Ishikawa (cell line): ENCODE measurements at regions not wholly inside any gene's neighbourhood (a gene's known extent, or its start where the extent isn't known, plus 50 kb on each side); places are given as distances from the start of the nearest gene placed in this dataset.

Experiments used
- CREB1 ChIP-seq: IDR thresholded peaks from 2 replicates; pipeline ENCODE4 v1.6.1; 2012; ENCODE audit warnings: low read depth
- EGR1 ChIP-seq: IDR thresholded peaks from 2 replicates; pipeline ENCODE4 v1.6.1; 2012
- EP300 ChIP-seq: IDR thresholded peaks from 2 replicates; pipeline ENCODE4 v1.6.1; 2012; ENCODE audit warnings: borderline replicate concordance
- FOXM1 ChIP-seq: IDR thresholded peaks from 2 replicates; pipeline ENCODE4 v1.6.1; 2012; ENCODE audit warnings: low read depth, borderline replicate concordance
- TAF1 ChIP-seq: IDR thresholded peaks from 2 replicates; pipeline ENCODE4 v1.6.1; 2012; ENCODE audit warnings: low read depth, mild to moderate bottlenecking
- TEAD4 ChIP-seq: IDR thresholded peaks from 2 replicates; pipeline ENCODE4 v1.6.1; 2012
- ZBTB7A ChIP-seq: IDR thresholded peaks from 2 replicates; pipeline ENCODE4 v1.6.1; 2012; ENCODE audit warnings: low read depth
- TF ChIP-seq, protein P1 (sequence below): IDR thresholded peaks from 2 replicates; pipeline ENCODE4 v1.6.1; 2012

DNA sequence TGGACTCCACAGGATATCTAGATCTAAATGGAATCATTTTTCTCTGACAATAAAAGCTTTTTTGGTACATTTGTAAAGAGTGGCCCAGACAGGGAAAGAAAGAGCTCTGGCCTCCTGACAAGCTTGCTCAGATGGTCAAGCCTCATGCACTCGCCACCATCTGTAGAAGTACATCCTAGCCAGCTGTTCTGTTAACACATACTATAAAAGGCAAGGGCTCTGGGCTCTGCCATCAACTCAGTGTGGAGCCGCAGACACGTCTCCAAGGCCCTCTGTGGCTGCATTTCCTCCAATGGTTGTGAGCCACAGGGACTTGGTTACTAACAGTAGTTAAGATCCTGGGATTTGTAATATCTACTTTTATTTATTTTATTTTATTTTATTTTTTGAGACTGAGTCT lies 70.8 kb upstream of the KDM7A start:
- TF ChIP-seq TEAD4 = no peak
- no peak for TF ChIP-seq EGR1
- TF ChIP-seq, protein P1, sequence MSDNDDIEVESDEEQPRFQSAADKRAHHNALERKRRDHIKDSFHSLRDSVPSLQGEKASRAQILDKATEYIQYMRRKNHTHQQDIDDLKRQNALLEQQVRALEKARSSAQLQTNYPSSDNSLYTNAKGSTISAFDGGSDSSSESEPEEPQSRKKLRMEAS = no peak
- no peak for TF ChIP-seq ZBTB7A
- TF ChIP-seq CREB1 = no peak
- TF ChIP-seq EP300 = no peak
- no peak for TF ChIP-seq TAF1
- no peak for TF ChIP-seq FOXM1
